Right lobe of liver (tissue), 6 donors: ENCODE measurements at regions not wholly inside any gene's neighbourhood (a gene's known extent, or its start where the extent isn't known, plus 50 kb on each side); places are given as distances from the start of the nearest gene placed in this dataset.

Experiments used
- ATAC-seq, 4 donors: fragments of 200-7000 bp; cut with Tn5 transposase; one replicate each; pipeline ENCODE4 v1.9.1; 2020; ENCODE audit warnings: mild to moderate bottlenecking in 4 of 4, moderate library complexity in 4 of 4
- DNase-seq, 3 donors: peaks; one replicate each; pipeline ENCODE4 v3.0.0-alpha.2; 2020
- H3K27ac ChIP-seq, 3 donors: fragments of 200-600 bp; one replicate each; pipeline ENCODE4 v1.8.0; 2022
- H3K27me3 ChIP-seq, 2 donors: fragments of 200-600 bp; one replicate each; pipeline ENCODE4 v1.8.0; 2022
- H3K36me3 ChIP-seq, 4 donors: fragments of 200-600 bp; sonication (generic) in 1 of 4; one replicate each; pipeline versions ENCODE4 v1.5.1 to v1.8.0; 2017 to 2022; ENCODE audit warnings: control low read depth in 1 of 4
- H3K4me1 ChIP-seq, 4 donors: fragments of 200-600 bp; sonication (generic) in 1 of 4; one replicate each; pipeline versions ENCODE4 v1.5.1 to v1.8.0; 2017 to 2022; ENCODE audit warnings: control low read depth in 1 of 4
- H3K4me3 ChIP-seq, 3 donors: fragments of 200-600 bp; one replicate each; pipeline ENCODE4 v1.8.0; 2022
- H3K9me3 ChIP-seq, 4 donors: fragments of 200-600 bp; sonication (generic) in 1 of 4; one replicate each; pipeline versions ENCODE4 v1.5.1 to v1.8.0; 2017 to 2022; ENCODE audit warnings: control low read depth in 1 of 4
- CTCF ChIP-seq, 4 donors: fragments of 200-600 bp in 3 of 4; fragments of 450-650 bp in 1 of 4; IDR thresholded peaks; one replicate each; pipeline versions ENCODE4 v1.5.1 to v1.8.0; 2016 to 2022; ENCODE audit warnings: antibody characterized with exemption in 4 of 4, mild to moderate bottlenecking in 2 of 4
- POLR2A ChIP-seq: fragments of 450-650 bp; IDR thresholded peaks from one replicate; pipeline ENCODE4 v1.6.1; 2017; ENCODE audit warnings: antibody characterized with exemption, mild to moderate bottlenecking
- WGBS: methylation state at CpG from one replicate; pipeline ENCODE4 v1.1.6; 2018; ENCODE audit warnings: low coverage, low lambda C conversion rate; ENCODE audit not compliant: insufficient coverage; ENCODE audit errors: missing lambda C conversion rate; 5-methylcytosine and 5-hydroxymethylcytosine counted together
- intact Hi-C, 2 donors: fragments of 100-400 bp; cut with DNase I; formaldehyde crosslinking; loops; one replicate each; pipeline versions ENCODE4 v1.11.2 to v1.14.1; 2022
- donor health status: DM: no; HTN: yes; CAD: no.
- donor health status: DM: no; HTN: no; CAD: no.
- donor health status: DM: no; HTN: no; CAD: no.
- donor health status: DM: no; HTN: yes; CAD: no.
- donor health status: DM: no; HTN: yes; CAD: no.

- Histone ChIP-seq H3K9me3 (no peaks in the 10 kb centered on the region), H3K4me3 (no peak overlapping the region), H3K27ac (no peak overlapping the region), H3K36me3 (no peaks in the 10 kb centered on the region), H3K27me3 (no peaks in the 10 kb centered on the region), H3K4me1 (no peaks in the 10 kb centered on the region)
- WGBS, result 62% methylated on average over 2 of the region's 2 CpGs
- intact Hi-C loops, result no loop called here
- ATAC-seq (no peak), DNase-seq (no peak)
- TF ChIP-seq CTCF (IDR thresholded peaks at IDR 0.05), result no peak
- TF ChIP-seq POLR2A, result no peak
Measured at GRCh38 chr1:229896306-229896705, 170.7 kb upstream of the GALNT2 start.

GRCh38 chr1:229896861-229897260 is 170.2 kb upstream of the GALNT2 start:
- Histone ChIP-seq H3K36me3 (no peaks in the 10 kb centered on the region), H3K4me1 (no peaks in the 10 kb centered on the region), H3K9me3 (no peaks in the 10 kb centered on the region), H3K27ac (no peak overlapping the region), H3K27me3 (no peaks in the 10 kb centered on the region), H3K4me3 (no peak overlapping the region)
- TF ChIP-seq CTCF (IDR thresholded peaks at IDR 0.05) (no peak), POLR2A (no peak)
- intact Hi-C loops, result no loop called here
- ATAC-seq, result no peak
- DNase-seq, result no peak
- 73% methylated on average over 2 of the region's 5 CpGs for WGBS

- ATAC-seq, result no peak
- Histone ChIP-seq H3K9me3 (no peaks in the 10 kb centered on the region), H3K4me3 (no peak overlapping the region), H3K27me3 (no peaks in the 10 kb centered on the region), H3K36me3 (no peaks in the 10 kb centered on the region), H3K4me1 (no peaks in the 10 kb centered on the region), H3K27ac (no peak overlapping the region)
- no peak for TF ChIP-seq CTCF (IDR thresholded peaks at IDR 0.05)
- TF ChIP-seq POLR2A, result no peak
- WGBS, result 61% methylated on average over 6 of the region's 8 CpGs
- no peak for DNase-seq
- intact Hi-C loops, result no loop called here
Measured at GRCh38 chr1:229897501-229897900, 169.5 kb upstream of the GALNT2 start.

GRCh38 chr1:229900220-229900619 is 166.8 kb upstream of the GALNT2 start:
- Histone ChIP-seq H3K27me3 (no peaks in the 10 kb centered on the region), H3K4me3 (no peak overlapping the region), H3K9me3 (no peaks in the 10 kb centered on the region), H3K27ac (no peak overlapping the region), H3K4me1 (peaks cover 0 to 4% (median 0%) of the 10 kb centered on the region in 4 donors), H3K36me3 (no peaks in the 10 kb centered on the region)
- ATAC-seq, result no peak
- no peak for DNase-seq
- intact Hi-C loops, result no loop called here
- TF ChIP-seq CTCF (IDR thresholded peaks at IDR 0.05), result no peak
- no peak for TF ChIP-seq POLR2A
- WGBS, result no CpG with 5 or more reads among the region's 1 CpG

- ATAC-seq, result peak; percentile 36 to 84 (median 61)
- 38% methylated on average over 7 of the region's 7 CpGs for WGBS
- no peak for DNase-seq
- peak; percentile 18 for TF ChIP-seq POLR2A
- TF ChIP-seq CTCF (IDR thresholded peaks at IDR 0.05), result no peak
- no peaks in the 10 kb centered on the region for H3K36me3 ChIP-seq
- no peaks in the 10 kb centered on the region for H3K9me3 ChIP-seq
- no peak overlapping the region for H3K4me3 ChIP-seq
- intact Hi-C loops, result no loop called here
- H3K27me3 ChIP-seq, result no peaks in the 10 kb centered on the region
- peaks cover 0 to 6% (median 0%) of the 10 kb centered on the region in 4 donors for H3K4me1 ChIP-seq
- H3K27ac ChIP-seq, result no peak overlapping the region
Measured at GRCh38 chr1:229905031-229905545, 161.9 kb upstream of the GALNT2 start.
